Keratinocyte (primary cell): ENCODE measurements at regions not wholly inside any gene's neighbourhood (a gene's known extent, or its start where the extent isn't known, plus 50 kb on each side); places are given as distances from the start of the nearest gene placed in this dataset.

Experiments
- EZH2 ChIP-seq: IDR thresholded peaks from one replicate; pipeline ENCODE4 v1.6.1; 2012; ENCODE audit warnings: inconsistent platforms, mild to moderate bottlenecking, low read length, moderate library complexity
- TF ChIP-seq, protein P1 (sequence below), 3 experiments: IDR thresholded peaks in 1 of 3; conservative IDR thresholded peaks in 1 of 3; optimal IDR thresholded peaks in 1 of 3; 2 replicates in 2 of 3; 3 replicates in 1 of 3; pipeline versions ENCODE3 to v1.5.1; 2011; ENCODE audit warnings: low read length in 3 of 3, mild to moderate bottlenecking in 3 of 3, moderate library complexity in 2 of 3, control low read depth in 1 of 3, inconsistent platforms in 1 of 3; ENCODE audit not compliant: insufficient read depth in 2 of 3; ENCODE audit errors: extremely low read depth in 1 of 3

GRCh38 chr20:48373555-48373934 is 454.3 kb downstream of the PREX1 start:
- TF ChIP-seq, protein P1, sequence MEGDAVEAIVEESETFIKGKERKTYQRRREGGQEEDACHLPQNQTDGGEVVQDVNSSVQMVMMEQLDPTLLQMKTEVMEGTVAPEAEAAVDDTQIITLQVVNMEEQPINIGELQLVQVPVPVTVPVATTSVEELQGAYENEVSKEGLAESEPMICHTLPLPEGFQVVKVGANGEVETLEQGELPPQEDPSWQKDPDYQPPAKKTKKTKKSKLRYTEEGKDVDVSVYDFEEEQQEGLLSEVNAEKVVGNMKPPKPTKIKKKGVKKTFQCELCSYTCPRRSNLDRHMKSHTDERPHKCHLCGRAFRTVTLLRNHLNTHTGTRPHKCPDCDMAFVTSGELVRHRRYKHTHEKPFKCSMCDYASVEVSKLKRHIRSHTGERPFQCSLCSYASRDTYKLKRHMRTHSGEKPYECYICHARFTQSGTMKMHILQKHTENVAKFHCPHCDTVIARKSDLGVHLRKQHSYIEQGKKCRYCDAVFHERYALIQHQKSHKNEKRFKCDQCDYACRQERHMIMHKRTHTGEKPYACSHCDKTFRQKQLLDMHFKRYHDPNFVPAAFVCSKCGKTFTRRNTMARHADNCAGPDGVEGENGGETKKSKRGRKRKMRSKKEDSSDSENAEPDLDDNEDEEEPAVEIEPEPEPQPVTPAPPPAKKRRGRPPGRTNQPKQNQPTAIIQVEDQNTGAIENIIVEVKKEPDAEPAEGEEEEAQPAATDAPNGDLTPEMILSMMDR (optimal IDR thresholded peaks at IDR 0.05 in 1 of 3, IDR thresholded peaks at IDR 0.05 in 1 of 3, conservative IDR thresholded peaks at IDR 0.05 in 1 of 3; ENCODE audit: extremely low read depth in 1 of 3, insufficient read depth in 2 of 3, low read length in 3 of 3), result no peak
- no peak for TF ChIP-seq EZH2
